Smooth muscle cell (in vitro differentiated cells): ENCODE measurements at regions not wholly inside any gene's neighbourhood (a gene's known extent, or its start where the extent isn't known, plus 50 kb on each side); places are given as distances from the start of the nearest gene placed in this dataset.

Source experiments
- DNase-seq: peaks from one replicate; lab custom pipeline; 2025; ENCODE audit not compliant: unreplicated experiment; lab: John Stamatoyannopoulos, UW
- H2AFZ ChIP-seq: fragments of 200-600 bp; sonication (generic); 2 replicates; pipeline ENCODE4 v1.6.0; 2016; ENCODE audit warnings: antibody characterized with exemption, low read depth, mild to moderate bottlenecking
- H3F3A ChIP-seq: fragments of 200-600 bp; sonication (generic); 2 replicates; pipeline ENCODE4 v1.6.0; 2017; ENCODE audit warnings: antibody characterized with exemption, low read depth
- H3K27ac ChIP-seq: fragments of 200-600 bp; sonication (generic); 2 replicates; pipeline ENCODE4 v1.5.1; 2016; ENCODE audit warnings: low read depth, mild to moderate bottlenecking
- H3K27me3 ChIP-seq: fragments of 200-600 bp; sonication (generic); 2 replicates; pipeline ENCODE4 v1.6.1; 2016; ENCODE audit warnings: low read depth, mild to moderate bottlenecking
- H3K36me3 ChIP-seq: fragments of 200-600 bp; sonication (generic); 2 replicates; pipeline ENCODE4 v1.5.1; 2016; ENCODE audit warnings: low read depth
- H3K4me1 ChIP-seq: fragments of 200-600 bp; sonication (generic); 2 replicates; pipeline ENCODE4 v1.5.1; 2016; ENCODE audit warnings: low read depth
- H3K4me2 ChIP-seq: fragments of 200-600 bp; sonication (generic); 2 replicates; pipeline ENCODE4 v1.6.0; 2016; ENCODE audit warnings: mild to moderate bottlenecking
- H3K4me3 ChIP-seq: fragments of 200-600 bp; sonication (generic); 2 replicates; pipeline ENCODE4 v1.5.1; 2016; ENCODE audit warnings: mild to moderate bottlenecking
- H3K79me2 ChIP-seq: fragments of 200-600 bp; sonication (generic); 2 replicates; pipeline ENCODE4 v1.6.0; 2016; ENCODE audit warnings: low read depth, mild to moderate bottlenecking
- H3K9ac ChIP-seq: fragments of 200-600 bp; sonication (generic); 2 replicates; pipeline ENCODE4 v1.6.0; 2016; ENCODE audit warnings: low read depth
- H3K9me3 ChIP-seq: fragments of 200-600 bp; sonication (generic); replicated peaks from 2 replicates; pipeline ENCODE4 v1.5.1; 2016; ENCODE audit warnings: low read depth
- H4K20me1 ChIP-seq: fragments of 200-600 bp; sonication (generic); 2 replicates; pipeline ENCODE4 v1.6.0; 2016; ENCODE audit warnings: low read depth
- WGBS: methylation state at CpG from one replicate; pipeline ENCODE4 v1.1.7; 2016; ENCODE audit warnings: low lambda C conversion rate; 5-methylcytosine and 5-hydroxymethylcytosine counted together
- TF ChIP-seq, protein P1 (sequence below): fragments of 200-600 bp; sonication (generic); IDR thresholded peaks from 2 replicates; pipeline ENCODE4 v1.5.1; 2017; ENCODE audit warnings: borderline replicate concordance, mild to moderate bottlenecking, antibody characterized with exemption; ENCODE audit not compliant: insufficient read depth, poor library complexity, severe bottlenecking

DNA sequence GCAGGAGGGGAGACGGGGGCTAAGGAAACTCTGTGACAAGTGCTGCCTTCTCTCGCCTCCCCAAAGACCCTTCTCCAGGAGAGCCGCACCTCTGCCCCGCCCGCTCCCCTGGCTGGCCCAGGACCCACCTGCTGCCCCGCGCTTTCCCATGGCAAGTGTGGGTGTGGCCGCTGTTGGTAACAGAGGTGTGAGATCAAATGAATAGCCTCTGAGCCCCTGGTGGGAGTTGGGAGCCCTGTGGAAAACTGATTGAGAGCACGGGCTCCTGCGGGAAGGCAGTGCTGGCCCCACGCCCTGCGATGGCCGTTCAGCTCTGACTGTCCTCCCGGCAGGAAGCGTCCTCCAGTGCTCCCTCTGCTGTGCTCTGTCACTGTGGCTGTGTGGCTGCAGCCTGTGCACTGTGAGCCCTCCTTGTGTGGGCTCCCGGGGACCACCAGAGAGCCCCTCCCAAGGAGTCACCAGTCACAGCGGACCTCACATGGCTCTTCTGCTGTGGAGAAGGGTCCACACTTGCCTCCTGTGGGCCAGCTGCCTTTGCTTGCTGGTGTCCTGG lies 1275.9 kb downstream of the BRD1 start:
- DNase-seq, result no peak

DNA sequence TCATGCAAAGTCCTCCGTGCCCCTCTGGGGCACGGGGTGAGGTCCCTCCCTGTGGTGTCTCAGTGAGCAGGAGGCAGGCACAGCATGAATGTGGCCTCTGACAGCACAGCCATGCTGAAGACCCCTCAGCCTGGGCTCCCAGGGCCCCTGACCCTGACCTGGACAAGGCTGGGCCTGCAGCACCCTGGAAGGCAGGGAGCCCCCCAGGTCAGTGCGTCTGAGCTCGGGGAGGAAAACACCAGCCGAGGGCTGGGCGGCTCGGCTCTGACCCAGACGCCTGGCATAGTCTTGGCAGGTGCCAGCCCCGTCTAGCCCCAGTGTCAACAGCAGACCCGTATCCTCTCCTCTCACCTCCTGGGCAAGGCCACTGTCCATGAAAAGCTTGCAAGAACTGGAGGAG lies 1276.6 kb downstream of the BRD1 start:
- no peak overlapping the region for H3K4me3 ChIP-seq
- no peak overlapping the region for H3K9ac ChIP-seq
- H3K4me1 ChIP-seq, result no peaks in the 10 kb centered on the region
- no peaks in the 10 kb centered on the region for H3K9me3 ChIP-seq
- peaks cover 17% of the 10 kb centered on the region for H4K20me1 ChIP-seq
- no peak for DNase-seq
- no peak overlapping the region for H3K4me2 ChIP-seq
- no peak overlapping the region for H2AFZ ChIP-seq
- H3K79me2 ChIP-seq, result no peaks in the 10 kb centered on the region
- WGBS, result 98% methylated on average over 10 of the region's 10 CpGs
- no peak overlapping the region for H3K27ac ChIP-seq
- no peaks in the 10 kb centered on the region for H3F3A ChIP-seq
- TF ChIP-seq, protein P1, sequence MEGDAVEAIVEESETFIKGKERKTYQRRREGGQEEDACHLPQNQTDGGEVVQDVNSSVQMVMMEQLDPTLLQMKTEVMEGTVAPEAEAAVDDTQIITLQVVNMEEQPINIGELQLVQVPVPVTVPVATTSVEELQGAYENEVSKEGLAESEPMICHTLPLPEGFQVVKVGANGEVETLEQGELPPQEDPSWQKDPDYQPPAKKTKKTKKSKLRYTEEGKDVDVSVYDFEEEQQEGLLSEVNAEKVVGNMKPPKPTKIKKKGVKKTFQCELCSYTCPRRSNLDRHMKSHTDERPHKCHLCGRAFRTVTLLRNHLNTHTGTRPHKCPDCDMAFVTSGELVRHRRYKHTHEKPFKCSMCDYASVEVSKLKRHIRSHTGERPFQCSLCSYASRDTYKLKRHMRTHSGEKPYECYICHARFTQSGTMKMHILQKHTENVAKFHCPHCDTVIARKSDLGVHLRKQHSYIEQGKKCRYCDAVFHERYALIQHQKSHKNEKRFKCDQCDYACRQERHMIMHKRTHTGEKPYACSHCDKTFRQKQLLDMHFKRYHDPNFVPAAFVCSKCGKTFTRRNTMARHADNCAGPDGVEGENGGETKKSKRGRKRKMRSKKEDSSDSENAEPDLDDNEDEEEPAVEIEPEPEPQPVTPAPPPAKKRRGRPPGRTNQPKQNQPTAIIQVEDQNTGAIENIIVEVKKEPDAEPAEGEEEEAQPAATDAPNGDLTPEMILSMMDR, result no peak
- H3K36me3 ChIP-seq, result no peaks in the 10 kb centered on the region
- H3K27me3 ChIP-seq, result no peaks in the 10 kb centered on the region

More for the DNA sequence above, 1275.9 kb downstream of the BRD1 start:
- Histone ChIP-seq H3K79me2 (no peaks in the 10 kb centered on the region), H3K27me3 (no peaks in the 10 kb centered on the region), H3K36me3 (no peaks in the 10 kb centered on the region), H3K9me3 (no peaks in the 10 kb centered on the region), H3K4me2 (no peak overlapping the region), H3K27ac (no peak overlapping the region), H3F3A (no peaks in the 10 kb centered on the region), H4K20me1 (peaks cover 17% of the 10 kb centered on the region), H3K4me1 (no peaks in the 10 kb centered on the region), H3K9ac (no peak overlapping the region), H3K4me3 (no peak overlapping the region), H2AFZ (no peak overlapping the region)
- 90% methylated on average over 17 of the region's 17 CpGs for WGBS
- TF ChIP-seq, protein P1, result no peak

DNA sequence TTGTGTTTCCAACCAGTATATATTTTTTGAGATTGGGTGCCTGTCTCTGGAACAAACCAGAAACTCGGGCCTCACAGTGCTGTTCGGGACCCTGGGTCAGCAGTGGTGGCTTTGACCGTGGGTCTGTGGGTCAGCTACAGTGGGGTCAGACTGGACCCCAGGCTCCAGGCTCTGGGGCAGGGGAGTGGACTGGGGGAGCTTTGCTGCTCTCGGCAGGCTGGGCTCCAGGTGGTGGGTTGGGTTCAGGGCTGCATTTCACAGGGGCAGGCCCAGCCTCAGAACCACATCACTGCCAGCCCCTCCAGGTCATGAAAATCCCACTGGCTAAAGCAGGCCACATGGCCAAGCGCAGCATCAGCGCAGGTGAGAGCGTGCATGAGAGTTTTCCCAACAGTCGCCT lies 1279.3 kb downstream of the BRD1 start:
- no peak for DNase-seq
- Histone ChIP-seq H3K36me3 (no peaks in the 10 kb centered on the region), H4K20me1 (peaks cover 7% of the 10 kb centered on the region), H3K4me2 (no peak overlapping the region), H3K4me1 (no peaks in the 10 kb centered on the region), H3K27me3 (no peaks in the 10 kb centered on the region), H3F3A (no peaks in the 10 kb centered on the region), H3K4me3 (no peak overlapping the region), H3K27ac (no peak overlapping the region), H3K79me2 (no peaks in the 10 kb centered on the region), H3K9me3 (no peaks in the 10 kb centered on the region), H2AFZ (no peak overlapping the region), H3K9ac (no peak overlapping the region)
- 93% methylated on average over 8 of the region's 8 CpGs for whole genome bisulfite sequencing
- TF ChIP-seq, protein P1, result no peak

DNA sequence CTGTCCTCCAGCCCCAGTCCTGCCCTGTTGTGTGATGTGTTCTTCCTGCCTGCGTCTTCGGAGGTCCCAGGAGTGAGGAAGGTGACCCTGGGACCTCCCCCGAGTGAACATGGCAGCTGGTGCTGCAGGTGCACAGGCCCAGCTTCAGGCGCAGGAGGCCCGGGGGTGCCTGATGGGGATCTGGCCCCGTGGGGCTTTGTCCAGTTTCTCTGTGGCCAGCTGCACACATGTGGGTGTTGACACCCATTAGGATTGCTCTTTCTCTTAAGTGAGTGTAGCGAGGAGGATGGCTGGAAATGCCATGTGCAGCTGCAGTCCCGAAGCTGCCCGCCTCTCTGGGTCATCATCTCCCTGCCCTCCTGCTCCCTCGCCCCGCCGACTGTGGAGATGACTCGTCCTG lies 1279.7 kb downstream of the BRD1 start:
- no peak overlapping the region for H3K4me3 ChIP-seq
- no peaks in the 10 kb centered on the region for H3K4me1 ChIP-seq
- DNase-seq, result no peak
- H3K9ac ChIP-seq, result no peak overlapping the region
- WGBS, result 93% methylated on average over 13 of the region's 13 CpGs
- H3K79me2 ChIP-seq, result no peaks in the 10 kb centered on the region
- peaks cover 7% of the 10 kb centered on the region for H4K20me1 ChIP-seq
- no peak overlapping the region for H3K27ac ChIP-seq
- H3K36me3 ChIP-seq, result no peaks in the 10 kb centered on the region
- H3F3A ChIP-seq, result no peaks in the 10 kb centered on the region
- TF ChIP-seq, protein P1, result no peak
- H3K4me2 ChIP-seq, result no peak overlapping the region
- H3K27me3 ChIP-seq, result no peaks in the 10 kb centered on the region
- H2AFZ ChIP-seq, result no peak overlapping the region
- no peaks in the 10 kb centered on the region for H3K9me3 ChIP-seq
